ENCODE measurements at regions not wholly inside any gene's neighbourhood (a gene's known extent, or its start where the extent isn't known, plus 50 kb on each side); places are given as distances from the start of the nearest gene placed in this dataset.

GRCh38 chr20:25865715-25866656 is 169.3 kb upstream of the ZNF337 start:
- TF ChIP-seq EZH2 (IDR thresholded peaks at IDR 0.05; ENCODE audit: insufficient read depth, low read length) (no peak), CTCF (IDR thresholded peaks at IDR 0.05; ENCODE audit: insufficient read depth, low read depth, low read length) (no peak)
